B cell (primary cell): ENCODE measurements at regions not wholly inside any gene's neighbourhood (a gene's known extent, or its start where the extent isn't known, plus 50 kb on each side); places are given as distances from the start of the nearest gene placed in this dataset.

Experiments
- ATAC-seq: fragments of 200-7000 bp; cut with Tn5 transposase; one replicate; pipeline ENCODE4 v1.10.0; 2021; ENCODE audit warnings: low read depth, mild to moderate bottlenecking, moderate number of reproducible peaks, moderate library complexity
- CTCF ChIA-PET: fragments of 350-600 bp; sonication (Branson Sonifier 250); formaldehyde crosslinking; loops from one replicate; lab custom pipeline; 2021; ENCODE audit warnings: antibody characterized with exemption, inconsistent platforms; lab: Charles Lee
- POLR2A ChIA-PET: fragments of 350-600 bp; sonication (Branson Sonifier 250); formaldehyde crosslinking; loops from one replicate; lab custom pipeline; 2021; ENCODE audit warnings: antibody characterized with exemption; lab: Charles Lee
- DNase-seq: peaks from one replicate; pipeline ENCODE4 v3.0.0; 2013
- H2AFZ ChIP-seq: 2 replicates; pipeline ENCODE4 v1.6.1; 2012; ENCODE audit warnings: mild to moderate bottlenecking, low read depth, low read length; ENCODE audit not compliant: insufficient read depth, poor library complexity, severe bottlenecking
- H3K27ac ChIP-seq, 2 donors: 1 replicate in 1 of 2; 2 replicates in 1 of 2; pipeline ENCODE4 v1.5.1; 2012 to 2013; ENCODE audit warnings: low read length in 2 of 2, mild to moderate bottlenecking in 2 of 2, moderate library complexity in 1 of 2
- H3K27me3 ChIP-seq, 4 experiments: fragments of 200-600 bp in 1 of 4; sonication (generic) in 1 of 4; replicated peaks in 1 of 4; 1 replicate in 2 of 4; 2 replicates in 2 of 4; pipeline versions ENCODE4 v1.6.1 to v1.7.0; 2013 to 2016; ENCODE audit warnings: low read length in 3 of 4, mild to moderate bottlenecking in 2 of 4, mixed read lengths in 1 of 4, moderate library complexity in 1 of 4; ENCODE audit not compliant: insufficient read depth in 4 of 4, control insufficient read depth in 3 of 4; ENCODE audit errors: control extremely low read depth in 1 of 4
- H3K36me3 ChIP-seq, 2 experiments: replicated peaks in 1 of 2; 1 replicate in 1 of 2; 2 replicates in 1 of 2; pipeline versions ENCODE4 v1.6.1 to v1.7.1; 2013; ENCODE audit warnings: low read length in 1 of 2; ENCODE audit not compliant: insufficient read depth in 2 of 2, control insufficient read depth in 1 of 2; ENCODE audit errors: control extremely low read depth in 1 of 2, extremely low read depth in 1 of 2
- H3K4me1 ChIP-seq, 2 donors: fragments of 200-600 bp in 1 of 2; sonication (generic) in 1 of 2; 1 replicate in 1 of 2; 2 replicates in 1 of 2; pipeline versions ENCODE4 v1.5.1 to v1.6.1; 2013 to 2017; ENCODE audit warnings: low read length in 2 of 2; ENCODE audit not compliant: control insufficient read depth in 2 of 2, insufficient read depth in 2 of 2
- H3K4me2 ChIP-seq: replicated peaks from 2 replicates; pipeline ENCODE3; 2012; ENCODE audit warnings: mild to moderate bottlenecking, low read depth, low read length; ENCODE audit not compliant: poor library complexity, severe bottlenecking
- H3K4me3 ChIP-seq, 5 experiments: fragments of 200-600 bp in 1 of 5; sonication (generic) in 1 of 5; 1 replicate in 3 of 5; 2 replicates in 2 of 5; pipeline versions ENCODE4 v1.5.1 to v1.7.0; 2011 to 2016; ENCODE audit warnings: low read length in 4 of 5, mild to moderate bottlenecking in 4 of 5, low read depth in 2 of 5, control low read depth in 1 of 5, moderate library complexity in 1 of 5; ENCODE audit not compliant: insufficient read depth in 1 of 5; ENCODE audit errors: control extremely low read depth in 1 of 5, extremely low read depth in 1 of 5
- H3K79me2 ChIP-seq: fragments of 200-600 bp; sonication (generic); one replicate; pipeline ENCODE4 v1.6.0; 2016; ENCODE audit warnings: low read length; ENCODE audit not compliant: control insufficient read depth, insufficient read depth
- H3K9ac ChIP-seq: fragments of 200-600 bp; sonication (generic); 2 replicates; pipeline ENCODE4 v1.6.1; 2017; ENCODE audit warnings: mild to moderate bottlenecking, low read length, moderate library complexity
- H3K9me3 ChIP-seq, 3 donors: one replicate each; pipeline versions ENCODE4 v1.6.1 to v1.7.1; 2013; ENCODE audit warnings: low read length in 2 of 3; ENCODE audit not compliant: control insufficient read depth in 2 of 3, insufficient read depth in 1 of 3; ENCODE audit errors: control extremely low read depth in 1 of 3
- H4K20me1 ChIP-seq: 2 replicates; pipeline ENCODE4 v1.6.0; 2012; ENCODE audit warnings: mild to moderate bottlenecking, low read length; ENCODE audit not compliant: insufficient read depth, control insufficient read depth, poor library complexity, severe bottlenecking
- H3K27ac Mint-ChIP-seq: one replicate; pipeline ENCODE4 v1.8.0; 2021; ENCODE audit warnings: mixed read lengths
- H3K27me3 Mint-ChIP-seq: one replicate; pipeline ENCODE4 v1.8.0; 2021; ENCODE audit warnings: mixed read lengths
- H3K4me1 Mint-ChIP-seq: one replicate; pipeline ENCODE4 v1.8.0; 2021; ENCODE audit warnings: mixed read lengths
- H3K4me3 Mint-ChIP-seq: one replicate; pipeline ENCODE4 v1.8.0; 2021; ENCODE audit warnings: mixed read lengths
- H3K9me3 Mint-ChIP-seq: one replicate; pipeline ENCODE4 v1.8.0; 2022; ENCODE audit warnings: mixed read lengths; ENCODE audit not compliant: insufficient read depth
- EZH2 ChIP-seq: IDR thresholded peaks from 2 replicates; pipeline ENCODE4 v1.6.1; 2012; ENCODE audit warnings: borderline replicate concordance, low read depth, mild to moderate bottlenecking, moderate library complexity, low read length; ENCODE audit not compliant: insufficient read depth, poor library complexity, severe bottlenecking
- WGBS: methylation state at CpG from one replicate; pipeline ENCODE4 v1.1.5; 2013; ENCODE audit warnings: missing lambda C conversion rate; ENCODE audit not compliant: insufficient coverage; 5-methylcytosine and 5-hydroxymethylcytosine counted together
- intact Hi-C: fragments of 100-400 bp; cut with micrococcal nuclease; formaldehyde crosslinking; loops from one replicate; pipeline ENCODE4 v1.10.0; 2022
- TF ChIP-seq, protein P1 (sequence below): fragments of 200-600 bp; IDR thresholded peaks from one replicate; pipeline ENCODE4 v1.8.0; 2022; ENCODE audit warnings: antibody characterized with exemption, mild to moderate bottlenecking

DNA sequence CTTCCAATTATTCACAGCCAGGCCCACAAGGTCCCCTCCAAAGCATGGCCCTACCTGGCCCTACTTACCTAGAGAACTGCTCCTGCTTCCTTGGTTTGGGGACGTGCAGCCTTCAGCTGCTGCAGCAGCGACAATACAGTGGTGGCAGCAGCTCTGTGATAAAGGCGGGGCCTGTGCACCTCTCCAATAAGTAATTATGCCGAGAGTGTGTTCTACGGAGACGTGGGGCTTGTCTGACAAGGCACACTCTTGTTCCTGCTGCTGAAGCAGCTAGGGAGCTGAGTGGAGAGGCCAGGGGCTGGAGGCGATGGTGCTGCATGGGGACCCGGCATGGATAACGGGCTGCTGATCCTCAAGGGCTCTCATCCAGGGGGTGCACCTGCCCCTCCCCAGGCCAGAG, 98.0 kb upstream of the THY1 start:
- Histone ChIP-seq H3K4me2 (no peak overlapping the region), H3K9ac (no peak overlapping the region), H3K27me3 (peaks cover 0 to 3% (median under 1%) of the 10 kb centered on the region in 4 experiments), H3K9me3 (no peaks in the 10 kb centered on the region), H3K4me3 (no peak overlapping the region), H3K4me1 (peaks cover 7 to 13% of the 10 kb centered on the region in 2 donors), H3K36me3 (no peaks in the 10 kb centered on the region), H4K20me1 (no peaks in the 10 kb centered on the region), H3K27ac (no peak overlapping the region), H2AFZ (no peak overlapping the region), H3K79me2 (no peaks in the 10 kb centered on the region)
- ATAC-seq (no peak), DNase-seq (no peak)
- no peak for TF ChIP-seq EZH2
- TF ChIP-seq, protein P1, sequence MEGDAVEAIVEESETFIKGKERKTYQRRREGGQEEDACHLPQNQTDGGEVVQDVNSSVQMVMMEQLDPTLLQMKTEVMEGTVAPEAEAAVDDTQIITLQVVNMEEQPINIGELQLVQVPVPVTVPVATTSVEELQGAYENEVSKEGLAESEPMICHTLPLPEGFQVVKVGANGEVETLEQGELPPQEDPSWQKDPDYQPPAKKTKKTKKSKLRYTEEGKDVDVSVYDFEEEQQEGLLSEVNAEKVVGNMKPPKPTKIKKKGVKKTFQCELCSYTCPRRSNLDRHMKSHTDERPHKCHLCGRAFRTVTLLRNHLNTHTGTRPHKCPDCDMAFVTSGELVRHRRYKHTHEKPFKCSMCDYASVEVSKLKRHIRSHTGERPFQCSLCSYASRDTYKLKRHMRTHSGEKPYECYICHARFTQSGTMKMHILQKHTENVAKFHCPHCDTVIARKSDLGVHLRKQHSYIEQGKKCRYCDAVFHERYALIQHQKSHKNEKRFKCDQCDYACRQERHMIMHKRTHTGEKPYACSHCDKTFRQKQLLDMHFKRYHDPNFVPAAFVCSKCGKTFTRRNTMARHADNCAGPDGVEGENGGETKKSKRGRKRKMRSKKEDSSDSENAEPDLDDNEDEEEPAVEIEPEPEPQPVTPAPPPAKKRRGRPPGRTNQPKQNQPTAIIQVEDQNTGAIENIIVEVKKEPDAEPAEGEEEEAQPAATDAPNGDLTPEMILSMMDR: no peak
- Mint-ChIP-seq H3K27me3 (peaks cover 14% of the 10 kb centered on the region), H3K4me3 (no peak overlapping the region), H3K9me3 (no peaks in the 10 kb centered on the region), H3K27ac (no peak overlapping the region), H3K4me1 (peaks cover 16% of the 10 kb centered on the region)
- WGBS: 95% methylated on average over 5 of the region's 9 CpGs
- intact Hi-C loops: no loop called here
- ChIA-PET CTCF (no interaction called here), POLR2A (no interaction called here)

DNA sequence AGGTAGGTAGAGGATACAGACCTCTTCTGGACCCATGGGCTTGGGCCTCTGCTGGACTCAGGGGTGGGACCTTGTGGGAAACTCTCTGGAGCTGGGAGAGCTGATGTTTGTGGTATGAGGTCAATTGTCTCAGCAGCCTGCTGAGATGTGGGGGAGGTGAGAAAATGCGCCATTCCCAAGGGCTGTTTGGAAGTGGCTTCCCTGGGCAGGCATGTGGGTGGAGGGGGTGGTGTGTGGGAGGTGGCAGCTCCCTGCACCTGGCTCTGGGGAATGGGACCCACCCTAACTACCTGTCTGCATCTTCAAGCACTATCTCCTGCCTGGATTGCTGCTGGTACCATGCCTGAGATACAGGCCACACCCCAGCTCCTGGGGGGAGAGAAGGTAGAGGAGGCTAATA, 97.4 kb upstream of the THY1 start:
- ATAC-seq (no peak), DNase-seq (no peak)
- Histone ChIP-seq H3K36me3 (no peaks in the 10 kb centered on the region), H4K20me1 (no peaks in the 10 kb centered on the region), H2AFZ (no peak overlapping the region), H3K4me2 (no peak overlapping the region), H3K4me3 (no peak overlapping the region), H3K9ac (no peak overlapping the region), H3K79me2 (no peaks in the 10 kb centered on the region), H3K9me3 (no peaks in the 10 kb centered on the region), H3K27me3 (peaks cover 0 to 4% (median 1%) of the 10 kb centered on the region in 4 experiments), H3K4me1 (peaks cover 7 to 10% of the 10 kb centered on the region in 2 donors), H3K27ac (no peak overlapping the region)
- intact Hi-C loops: no loop called here
- TF ChIP-seq EZH2: no peak
- TF ChIP-seq, protein P1: no peak
- no peak overlapping the region for H3K4me3 Mint-ChIP-seq
- peaks cover 14% of the 10 kb centered on the region for H3K27me3 Mint-ChIP-seq
- CTCF ChIA-PET: no interaction called here
- no CpG with 5 or more reads among the region's 1 CpG for WGBS
- no peaks in the 10 kb centered on the region for H3K9me3 Mint-ChIP-seq
- POLR2A ChIA-PET: no interaction called here
- H3K27ac Mint-ChIP-seq: no peak overlapping the region
- H3K4me1 Mint-ChIP-seq: peaks cover 11% of the 10 kb centered on the region
